HG03108 (cell line): ENCODE measurements at regions not wholly inside any gene's neighbourhood (a gene's known extent, or its start where the extent isn't known, plus 50 kb on each side); places are given as distances from the start of the nearest gene placed in this dataset.
A peak's percentile ranks its signal among the peaks of the same experiment; 100 is the strongest.

ENCODE experiments used
- ATAC-seq: cut with Tn5 transposase; IDR thresholded peaks from one replicate; pipeline ENCODE4 v1.9.1; 2021; ENCODE audit warnings: moderate library complexity; ENCODE audit not compliant: unreplicated experiment

DNA sequence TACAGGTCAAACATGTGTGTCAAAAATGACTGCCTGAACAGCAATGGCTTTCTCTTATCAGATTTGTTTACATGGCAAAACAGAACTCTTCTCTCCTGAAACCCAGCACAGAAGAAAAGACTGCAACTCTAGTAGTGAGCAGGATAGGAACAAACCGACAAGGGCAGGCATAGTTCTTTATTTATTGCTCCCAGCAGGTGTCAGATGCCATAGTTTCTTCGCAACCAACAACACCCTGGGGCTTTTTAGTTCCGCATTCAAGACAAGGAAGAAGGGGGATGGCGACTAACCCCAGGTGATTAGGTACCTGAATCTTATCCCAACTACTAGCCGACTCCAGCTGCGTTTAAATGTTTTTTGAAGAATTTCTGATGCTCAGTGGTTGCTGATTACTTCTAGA is 367.5 kb upstream of the FIGN start:
- no peak for ATAC-seq

- ATAC-seq = no peak
These were observed 366.6 kb upstream of the FIGN start for GRCh38 chr2:164102366-164102765.

DNA sequence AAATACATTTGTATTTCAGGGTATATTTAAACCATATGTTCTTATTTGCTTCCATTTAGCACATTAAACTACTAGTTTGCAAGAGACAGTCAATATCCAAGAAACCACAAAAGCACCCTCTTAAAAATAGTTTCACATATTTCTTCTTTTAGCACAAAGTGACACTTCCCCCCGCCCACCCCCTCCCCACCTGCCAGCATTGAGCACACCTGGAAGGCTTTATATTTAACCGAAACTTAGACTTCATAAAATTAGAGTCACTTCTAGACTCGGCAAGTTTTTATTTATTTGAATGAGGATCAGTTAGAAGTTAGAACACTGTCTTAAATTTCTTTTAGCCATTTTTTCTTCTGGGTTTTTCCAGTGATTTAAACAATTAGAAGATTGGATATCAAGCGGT is 355.9 kb upstream of the FIGN start:
- no peak for ATAC-seq

GRCh38 chr2:164090533-164090932 is 354.7 kb upstream of the FIGN start:
- no peak for ATAC-seq

DNA sequence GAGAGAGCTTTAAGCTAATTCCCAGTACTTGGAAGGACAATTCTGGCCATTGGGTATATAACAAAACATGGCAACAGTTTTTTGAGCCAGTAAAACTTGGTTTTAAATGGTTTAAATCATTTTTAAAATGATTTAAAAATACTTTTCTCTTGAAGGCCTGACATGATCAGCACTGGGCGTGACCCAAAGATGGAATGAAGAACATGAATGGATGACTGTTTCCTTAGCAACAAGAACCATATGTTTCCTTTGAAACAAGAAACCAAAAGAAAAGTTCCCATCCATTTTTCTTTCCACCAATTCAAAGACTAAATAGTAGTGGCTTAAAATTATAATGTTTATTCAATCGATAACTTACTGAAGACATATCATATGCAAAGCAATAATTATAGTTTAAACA is 348.3 kb upstream of the FIGN start:
- no peak for ATAC-seq

DNA sequence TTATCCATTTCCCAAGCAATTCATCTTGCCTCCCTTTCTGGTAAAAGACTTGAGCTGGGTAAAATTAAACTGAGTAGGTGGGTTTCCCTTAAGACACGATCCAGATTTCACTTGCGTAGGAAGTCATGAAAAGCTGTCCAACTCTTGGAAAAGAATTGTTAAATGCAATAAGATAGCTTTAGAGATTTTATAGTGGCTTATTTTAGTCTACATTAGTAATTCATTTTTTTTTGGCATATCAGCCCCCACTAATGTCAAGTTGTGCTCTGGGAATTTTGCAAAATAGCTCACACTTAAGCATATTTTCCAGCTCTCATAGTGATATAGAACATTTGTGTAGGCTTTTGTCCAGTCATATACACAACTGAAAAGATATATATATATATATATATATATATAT is 344.7 kb upstream of the FIGN start:
- no peak for ATAC-seq

DNA sequence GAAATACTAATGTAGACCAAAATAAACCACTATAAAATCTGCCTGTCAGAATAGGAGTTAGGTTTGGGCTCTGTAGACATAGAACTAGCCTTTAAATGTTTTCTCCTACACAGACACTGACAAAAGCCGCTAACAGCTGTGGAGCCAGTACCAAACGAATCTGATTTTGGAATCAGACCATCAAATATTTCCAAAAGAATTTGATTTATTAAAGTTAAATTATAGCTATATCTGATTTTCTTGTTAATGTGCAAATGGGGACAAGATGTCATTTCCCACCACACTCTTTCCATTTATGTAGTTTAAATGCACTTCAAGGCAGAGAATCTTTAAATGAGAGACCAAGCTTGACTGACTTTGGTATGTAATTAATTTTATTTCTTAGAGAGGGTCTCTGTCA is 343.4 kb upstream of the FIGN start:
- no peak for ATAC-seq

DNA sequence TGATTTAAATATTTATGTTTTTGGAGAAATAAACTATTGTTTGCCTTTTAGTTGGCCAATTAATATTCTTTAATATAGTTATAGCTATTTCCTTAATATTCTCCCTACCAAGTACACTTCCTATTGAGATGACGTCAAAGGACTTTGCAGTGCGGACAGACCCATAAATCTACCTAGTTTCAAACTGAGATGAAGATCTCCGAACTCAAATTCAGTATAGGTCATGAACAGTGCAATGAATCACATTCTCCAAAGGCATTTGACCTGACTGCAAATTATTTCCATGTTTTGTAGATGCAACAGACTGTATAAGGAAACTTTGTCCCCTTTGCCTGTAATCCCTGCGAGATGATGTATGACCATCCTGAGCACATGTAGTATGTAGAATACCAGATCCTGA is 342.6 kb upstream of the FIGN start:
- no peak for ATAC-seq

DNA sequence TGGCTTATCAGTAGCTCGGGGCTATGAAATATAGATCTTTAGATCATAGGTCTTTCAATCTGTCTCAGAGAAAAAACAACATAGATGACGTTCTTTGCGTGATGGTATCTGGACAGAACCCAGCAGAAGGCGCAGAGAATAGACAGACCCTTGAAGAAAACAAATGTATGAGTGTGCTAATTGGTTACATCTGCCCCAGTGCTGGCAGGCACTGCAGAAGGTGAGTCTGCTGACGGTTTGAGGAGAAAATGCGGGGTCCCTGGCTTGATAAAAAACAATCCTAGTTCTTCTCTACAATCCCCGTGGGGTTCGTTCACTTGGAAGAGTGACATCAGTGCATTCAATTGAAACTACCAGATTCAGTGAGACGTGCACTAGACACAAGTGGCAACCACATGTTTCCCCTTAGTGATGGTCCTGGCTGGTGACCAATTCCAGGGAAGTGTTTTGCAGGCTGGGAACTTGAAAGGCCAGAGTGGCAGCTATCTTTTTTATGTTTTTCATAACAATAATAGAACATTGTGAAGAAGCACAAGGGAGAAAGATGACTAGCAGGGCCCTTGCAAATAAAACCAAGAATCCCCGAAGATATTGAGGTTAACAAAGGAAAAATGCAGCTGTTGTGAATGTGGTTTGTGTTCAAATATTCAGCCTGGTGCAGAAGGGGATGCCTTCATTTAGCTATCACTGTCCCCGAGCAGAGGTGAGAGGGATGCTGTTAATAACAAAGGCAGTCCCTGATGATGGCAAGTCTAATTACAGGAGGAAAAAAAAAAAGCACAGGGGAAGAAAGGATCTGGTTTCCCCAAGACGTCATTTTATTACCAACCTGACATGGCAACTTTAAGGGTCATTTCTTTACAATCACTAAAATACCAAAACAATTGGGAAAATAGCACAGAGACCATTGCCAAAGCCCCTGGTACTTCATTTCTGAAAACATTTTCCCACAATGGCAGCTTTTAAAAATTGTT is 337.6 kb upstream of the FIGN start:
- ATAC-seq = no peak

- no peak for ATAC-seq
These were observed 333.7 kb upstream of the FIGN start for GRCh38 chr2:164069540-164069939.

DNA sequence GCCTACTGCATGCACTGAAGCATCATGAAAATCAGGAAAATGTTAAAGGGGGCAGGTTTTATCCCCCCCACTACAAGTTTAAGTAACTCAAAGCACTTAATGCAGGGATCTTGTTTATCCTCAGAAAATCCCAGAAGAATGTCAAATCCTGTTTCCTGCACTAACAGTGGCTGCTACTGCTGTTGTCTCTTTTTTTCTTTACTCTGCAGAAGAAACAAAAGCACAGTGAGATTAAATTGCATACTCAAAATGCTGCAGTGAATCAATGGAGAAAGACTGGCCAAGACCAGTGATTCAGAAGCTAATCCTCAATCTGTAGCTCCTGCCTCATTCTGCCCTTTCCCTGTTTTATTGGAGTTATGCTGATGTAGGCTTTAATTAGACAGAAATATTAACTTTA is 332.3 kb upstream of the FIGN start:
- no peak for ATAC-seq

- ATAC-seq = no peak
These were observed 330.3 kb upstream of the FIGN start for GRCh38 chr2:164066095-164066494.

DNA sequence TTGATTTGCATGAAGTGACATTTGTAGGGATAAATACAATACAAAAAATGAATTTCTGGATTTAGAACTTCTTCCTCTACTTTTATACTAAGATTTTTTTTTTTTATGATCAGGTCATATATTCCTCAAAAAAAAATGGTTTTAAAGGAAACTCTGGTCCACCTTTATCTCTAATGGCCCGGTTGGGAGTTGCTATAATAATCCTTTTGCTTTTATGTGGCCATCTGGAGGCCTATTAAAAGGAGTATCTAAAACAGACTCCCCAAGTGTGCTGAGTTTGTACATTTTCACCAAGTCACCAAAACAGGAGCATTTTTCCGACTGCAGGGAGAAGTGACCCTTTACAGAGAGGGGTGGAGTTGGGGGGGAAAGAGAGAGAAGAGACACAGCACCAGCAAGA is 329.2 kb upstream of the FIGN start:
- no peak for ATAC-seq

DNA sequence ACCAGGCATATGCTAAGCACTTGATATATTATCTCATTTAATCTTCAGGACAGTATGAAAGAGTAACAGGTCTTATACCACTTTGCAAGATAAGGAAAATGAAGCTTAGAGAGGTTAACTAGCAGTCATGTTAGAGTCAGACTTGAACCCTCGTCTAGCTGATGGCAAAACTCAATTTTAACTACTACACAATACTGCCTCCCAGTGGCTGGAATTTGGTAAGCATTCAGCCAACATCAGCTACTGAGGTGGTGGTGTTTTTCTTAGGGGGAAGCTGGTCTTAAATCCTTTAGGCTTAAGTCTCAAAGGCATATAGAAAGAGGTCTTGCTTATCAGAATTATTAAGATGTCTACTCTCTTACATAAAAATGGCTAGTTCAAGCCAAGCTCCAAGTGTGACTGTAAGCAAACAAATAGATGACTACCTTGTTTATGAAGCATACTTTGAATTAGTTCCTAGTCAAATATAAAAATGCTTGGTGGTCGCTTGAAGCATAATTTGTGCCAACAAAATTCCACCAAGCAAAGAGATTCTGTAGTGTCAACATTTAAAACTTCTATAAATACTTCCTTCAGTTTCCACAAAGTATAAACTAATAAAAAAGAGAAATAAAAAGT is 325.4 kb upstream of the FIGN start:
- peak; percentile 49 for ATAC-seq

DNA sequence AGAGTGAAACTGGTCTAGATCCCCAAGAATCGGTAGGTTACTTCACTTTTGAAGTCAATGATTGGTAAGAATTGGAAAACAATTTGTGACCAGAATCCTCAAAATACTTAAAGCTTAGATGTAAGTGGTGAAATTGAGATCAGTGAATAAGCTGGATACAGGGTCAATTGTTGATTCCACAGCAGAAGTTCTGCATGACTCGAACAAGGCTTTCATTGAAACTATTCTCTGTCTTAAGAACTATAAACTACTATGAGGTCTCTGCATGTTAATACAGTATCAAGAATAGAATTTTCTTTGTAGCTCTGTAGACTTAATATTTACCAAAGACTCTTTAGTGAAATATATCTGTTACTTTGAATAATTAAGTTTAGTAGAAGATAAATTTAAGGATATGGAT is 324.2 kb upstream of the FIGN start:
- ATAC-seq = no peak

GRCh38 chr2:164055623-164056022 is 319.8 kb upstream of the FIGN start:
- no peak for ATAC-seq

- no peak for ATAC-seq
These were observed 318.8 kb upstream of the FIGN start for GRCh38 chr2:164054651-164055050.

- ATAC-seq = no peak
These were observed 317.2 kb upstream of the FIGN start for GRCh38 chr2:164053021-164053420.

GRCh38 chr2:164052006-164052405 is 316.2 kb upstream of the FIGN start:
- no peak for ATAC-seq

DNA sequence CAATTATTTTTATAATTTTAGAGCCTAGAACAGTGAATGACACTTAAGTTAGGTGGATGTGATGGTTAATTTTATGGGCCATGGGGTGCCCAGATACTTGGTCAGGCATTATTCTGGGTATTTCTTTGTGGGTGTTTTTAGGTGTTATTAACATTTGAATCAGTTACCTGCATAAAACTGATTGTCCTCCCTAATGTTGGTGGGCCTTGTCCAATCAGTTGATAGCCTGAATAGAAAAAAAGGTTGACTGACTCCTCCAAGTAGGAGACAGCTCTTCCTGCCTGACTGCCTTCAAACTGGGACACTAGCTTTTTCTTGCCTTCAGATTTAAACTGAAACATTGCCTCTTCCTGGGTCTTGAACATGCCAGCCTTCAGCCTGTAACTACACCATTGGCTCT is 312.9 kb upstream of the FIGN start:
- ATAC-seq = no peak

DNA sequence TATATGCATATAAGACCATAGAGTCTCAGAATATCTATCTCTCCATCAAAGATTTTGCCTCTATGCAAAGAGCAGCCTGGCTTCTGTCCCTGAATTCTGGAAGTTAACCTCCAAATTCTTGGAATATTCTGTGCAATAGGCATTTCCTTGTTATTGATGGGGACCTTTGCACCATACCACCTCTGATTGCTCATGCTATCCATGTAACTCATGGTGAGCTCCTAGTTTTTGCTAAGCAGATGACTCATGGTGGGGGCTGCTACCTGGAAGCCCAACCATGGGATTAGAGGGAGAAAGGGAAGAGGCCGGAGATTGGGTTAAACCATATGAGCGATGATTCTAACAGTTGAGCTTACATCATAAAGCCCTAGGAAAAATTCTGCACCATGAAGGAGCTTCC is 310.2 kb upstream of the FIGN start:
- ATAC-seq = no peak

DNA sequence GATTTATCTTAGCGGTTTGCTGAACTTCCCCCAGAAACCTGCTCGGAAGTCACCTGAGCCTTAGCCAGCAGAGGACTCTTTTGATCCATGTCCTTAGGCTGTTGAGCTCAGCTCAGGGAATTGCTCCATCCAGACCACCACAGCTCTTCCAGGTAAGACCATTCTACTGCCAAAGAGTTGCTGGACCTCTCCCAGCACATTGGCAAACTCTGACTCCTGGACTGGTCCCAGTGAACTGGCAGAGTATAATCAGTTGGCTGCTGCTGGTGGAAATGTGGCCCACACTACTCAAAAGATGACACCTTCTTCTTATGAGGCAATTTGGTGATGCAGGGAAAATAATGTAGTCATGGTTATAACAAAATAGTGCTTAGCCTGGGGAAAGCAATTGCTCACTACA is 308.8 kb upstream of the FIGN start:
- no peak for ATAC-seq

GRCh38 chr2:164039270-164039669 is 303.5 kb upstream of the FIGN start:
- ATAC-seq = no peak
